Activated T-cell treated with anti-CD3 and anti-CD28 coated beads for 48 hours (primary cell): ENCODE measurements at regions not wholly inside any gene's neighbourhood (a gene's known extent, or its start where the extent isn't known, plus 50 kb on each side); places are given as distances from the start of the nearest gene placed in this dataset.

Experiments used
- DNase-seq: peaks from one replicate; pipeline ENCODE4 v3.0.0-alpha.2; 2020; ENCODE audit warnings: low read depth

GRCh38 chr4:19707876-19708275, 543.8 kb upstream of the SLIT2 start:
- no peak for DNase-seq

DNA sequence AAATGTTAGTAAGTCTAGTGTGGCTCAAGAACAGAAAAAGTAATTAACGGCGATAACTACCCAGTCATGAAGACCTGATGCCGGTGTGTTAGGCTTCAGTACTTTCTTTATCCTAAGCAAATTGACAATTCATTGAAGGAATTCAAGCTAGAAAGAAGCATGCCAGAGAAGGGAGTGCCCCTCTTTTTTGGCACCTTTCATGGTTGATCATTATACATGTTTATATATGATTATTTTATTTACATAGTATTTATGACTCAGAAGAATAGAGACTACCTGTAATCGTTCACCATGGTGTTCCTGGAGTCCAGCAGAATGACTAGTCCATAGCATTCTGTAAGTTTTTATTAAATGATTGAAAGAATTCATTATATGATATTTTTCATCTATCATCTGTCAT, 548.3 kb upstream of the SLIT2 start:
- no peak for DNase-seq

DNA sequence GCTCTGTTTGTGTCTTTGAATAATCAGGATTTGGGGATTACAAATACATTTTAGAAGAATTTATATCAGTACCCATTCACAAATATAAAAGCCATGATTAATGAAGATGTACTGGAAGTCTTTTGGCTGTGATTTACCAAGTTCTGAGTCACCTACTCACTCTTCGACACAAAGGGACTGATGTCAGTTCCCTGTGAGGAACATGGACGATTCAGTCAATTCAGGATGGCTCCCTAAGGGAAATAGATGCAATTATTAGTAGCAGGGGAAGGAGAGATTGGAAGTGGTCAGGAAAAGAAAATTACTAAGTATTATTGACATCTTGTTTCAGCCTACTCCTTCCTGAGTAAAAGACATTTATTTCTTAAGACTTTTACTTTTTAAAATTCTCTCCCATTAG, 550.7 kb upstream of the SLIT2 start:
- no peak for DNase-seq

- DNase-seq: no peak
Measured at GRCh38 chr4:19698961-19699360, 552.7 kb upstream of the SLIT2 start.

- no peak for DNase-seq
Measured at GRCh38 chr4:19694812-19695211, 556.9 kb upstream of the SLIT2 start.

DNA sequence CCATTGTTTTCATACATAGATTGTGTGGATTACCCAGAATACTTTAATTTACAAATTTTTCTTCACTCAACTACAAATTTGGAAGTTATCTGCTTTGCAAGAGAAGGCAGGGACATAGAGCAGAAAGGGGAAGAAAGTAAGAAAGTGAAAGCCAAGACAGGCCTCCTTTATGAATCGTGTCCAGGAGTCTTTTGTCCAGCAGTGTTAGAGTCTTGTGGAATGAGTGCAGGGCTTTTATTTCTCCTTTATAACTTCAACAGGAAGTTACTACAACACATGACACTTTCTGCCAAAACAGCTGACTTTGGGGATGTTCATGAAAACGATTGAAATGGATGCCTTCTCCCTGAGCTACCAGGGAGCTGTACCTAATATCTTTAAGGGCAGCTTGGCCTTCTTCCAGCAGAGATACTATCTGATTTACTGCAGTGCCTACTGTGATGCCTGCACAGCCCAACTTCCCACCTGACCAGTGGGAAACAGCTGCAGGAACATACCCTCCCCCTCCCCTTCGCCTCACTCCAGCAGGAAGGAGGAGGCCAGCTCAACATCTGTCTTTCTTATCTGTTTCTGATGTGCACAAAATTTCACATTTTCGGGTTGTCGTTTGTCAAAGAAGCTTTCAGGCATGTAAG, 557.7 kb upstream of the SLIT2 start:
- no peak for DNase-seq

GRCh38 chr4:19689511-19689910, 562.2 kb upstream of the SLIT2 start:
- DNase-seq: no peak

GRCh38 chr4:19686456-19686855, 565.2 kb upstream of the SLIT2 start:
- no peak for DNase-seq

GRCh38 chr4:19684084-19684483, 567.6 kb upstream of the SLIT2 start:
- no peak for DNase-seq

GRCh38 chr4:19683426-19683825, 568.3 kb upstream of the SLIT2 start:
- no peak for DNase-seq

GRCh38 chr4:19677211-19677610, 574.5 kb upstream of the SLIT2 start:
- DNase-seq: no peak

DNA sequence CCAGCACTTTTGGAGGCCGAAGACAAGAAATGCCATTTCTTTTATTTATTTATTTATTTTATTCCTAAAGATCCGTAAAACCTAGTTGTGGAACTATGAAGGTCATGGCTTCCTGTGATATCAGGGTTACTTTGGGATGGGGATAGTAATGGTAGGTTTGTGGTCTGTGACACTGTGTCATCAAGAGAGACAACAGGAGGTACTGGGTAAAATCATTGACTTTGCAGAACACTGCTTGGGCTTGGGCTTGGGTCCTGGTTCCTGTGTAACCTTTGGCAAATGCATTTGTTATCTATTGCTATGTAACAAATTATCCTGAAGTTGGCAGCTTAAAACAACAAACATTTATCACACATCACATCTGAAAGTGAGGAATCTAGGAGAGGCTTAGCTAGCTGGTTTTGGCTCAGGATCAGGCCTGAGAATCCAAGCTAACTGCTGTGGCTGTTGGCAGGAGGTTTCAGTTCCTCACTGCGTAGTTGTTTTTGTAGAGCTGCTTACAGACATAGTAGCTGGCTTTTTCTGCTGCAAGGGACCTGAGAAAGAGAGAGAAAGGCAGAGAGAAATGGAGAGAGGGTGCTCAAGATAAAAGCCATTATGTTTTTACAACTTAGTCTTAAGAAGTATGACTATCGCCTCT, 576.4 kb upstream of the SLIT2 start:
- DNase-seq: no peak

- no peak for DNase-seq
Measured at GRCh38 chr4:19659101-19659500, 592.6 kb upstream of the SLIT2 start.

GRCh38 chr4:19657856-19658255, 593.8 kb upstream of the SLIT2 start:
- DNase-seq: no peak

DNA sequence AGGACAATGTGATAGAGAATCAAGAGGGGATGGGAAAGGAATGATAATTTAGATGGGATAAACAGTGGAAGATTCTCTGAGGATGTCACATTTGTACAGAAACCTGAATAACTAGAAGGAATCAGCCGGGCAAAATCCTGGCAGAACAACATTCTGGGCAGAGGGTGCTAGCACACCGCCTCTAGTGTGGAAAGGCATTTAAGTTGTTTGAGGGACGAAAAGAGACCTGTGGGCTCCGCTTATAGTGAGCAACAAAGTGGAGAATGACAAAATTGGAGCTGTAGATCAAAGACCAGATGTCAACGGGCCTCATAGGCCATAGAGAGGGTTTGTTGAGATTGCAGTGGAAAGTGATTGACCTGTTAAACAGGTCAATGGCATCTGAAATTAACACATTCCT, 596.0 kb upstream of the SLIT2 start:
- DNase-seq: no peak

DNA sequence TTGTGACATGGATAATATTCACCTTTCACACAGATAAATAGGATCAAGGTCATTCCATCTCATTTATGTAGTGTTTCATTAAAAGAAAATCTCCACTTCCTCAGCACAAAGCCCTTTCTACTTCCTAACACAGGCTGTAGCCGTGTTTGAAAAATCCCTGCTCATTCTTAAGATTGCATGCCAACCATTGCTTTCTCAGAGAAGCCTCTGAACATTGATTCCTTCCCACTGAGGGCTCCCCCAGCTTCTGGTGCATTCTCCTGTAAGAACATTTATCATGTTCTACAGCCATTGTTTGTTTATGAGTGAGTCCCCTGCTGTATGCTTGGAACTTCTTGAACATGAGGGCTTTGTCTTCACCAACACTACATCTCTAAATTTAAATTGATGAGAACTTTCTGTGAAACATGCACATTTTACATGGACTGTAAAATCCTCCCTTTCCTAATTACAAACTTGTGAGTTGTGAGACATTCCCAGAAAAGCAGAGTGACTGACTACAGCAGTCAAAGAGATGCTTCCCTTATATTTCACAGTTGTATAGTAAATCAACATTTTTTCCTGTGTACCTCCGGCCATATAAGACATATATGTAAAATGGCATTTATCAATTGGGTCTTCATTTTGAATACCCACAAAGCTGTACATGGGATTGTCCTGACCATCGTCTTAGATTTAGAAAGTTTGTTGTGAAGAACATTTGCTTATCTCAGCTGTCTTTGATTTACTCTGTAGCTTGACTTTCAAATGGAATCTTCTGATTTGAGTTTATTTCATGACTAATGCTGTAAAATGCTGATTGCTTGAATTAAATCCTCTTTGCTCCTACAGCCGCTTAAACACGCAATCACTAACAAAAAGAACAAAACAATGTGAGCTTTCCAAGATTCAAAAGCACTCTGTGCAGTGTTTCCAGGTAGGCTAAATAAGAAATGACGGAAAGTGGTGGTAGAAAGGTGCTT, 600.5 kb upstream of the SLIT2 start:
- DNase-seq: no peak

DNA sequence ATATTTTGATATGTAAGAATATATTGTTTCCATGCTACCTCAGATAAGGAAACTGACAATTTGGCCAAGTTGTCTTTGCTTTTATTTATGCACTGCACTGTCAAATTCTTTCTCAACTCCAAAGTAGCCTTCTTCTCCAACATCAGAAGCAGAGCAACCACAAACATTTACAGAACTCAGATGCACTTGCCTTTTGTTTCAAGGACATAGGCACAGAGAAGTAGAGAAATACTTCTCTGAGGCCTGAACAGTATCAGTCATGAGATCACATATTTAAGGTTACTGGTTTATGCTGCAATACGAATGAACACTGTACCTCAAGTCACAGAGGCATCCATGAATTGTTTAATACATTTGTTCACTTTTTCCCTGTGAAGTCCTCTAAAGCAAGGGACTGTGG, 606.1 kb upstream of the SLIT2 start:
- DNase-seq: no peak

DNA sequence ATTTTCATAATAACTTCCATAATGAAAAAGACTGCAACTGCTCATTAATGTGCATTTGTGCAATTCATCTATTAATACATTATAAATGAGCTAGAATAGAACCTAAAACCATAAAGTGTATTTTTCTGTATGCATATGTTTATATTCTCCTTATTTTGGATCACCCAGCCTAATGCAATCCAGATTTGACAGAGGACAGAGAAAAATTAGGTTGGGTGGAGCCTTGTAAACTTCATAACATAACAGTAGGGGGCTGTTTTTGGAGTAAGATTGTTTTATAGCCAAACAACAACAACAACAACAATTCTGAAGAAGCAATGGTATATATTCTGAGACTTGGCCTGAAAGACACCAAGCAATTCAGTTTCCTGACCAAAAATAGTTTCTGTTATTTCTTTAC, 615.3 kb upstream of the SLIT2 start:
- no peak for DNase-seq

DNA sequence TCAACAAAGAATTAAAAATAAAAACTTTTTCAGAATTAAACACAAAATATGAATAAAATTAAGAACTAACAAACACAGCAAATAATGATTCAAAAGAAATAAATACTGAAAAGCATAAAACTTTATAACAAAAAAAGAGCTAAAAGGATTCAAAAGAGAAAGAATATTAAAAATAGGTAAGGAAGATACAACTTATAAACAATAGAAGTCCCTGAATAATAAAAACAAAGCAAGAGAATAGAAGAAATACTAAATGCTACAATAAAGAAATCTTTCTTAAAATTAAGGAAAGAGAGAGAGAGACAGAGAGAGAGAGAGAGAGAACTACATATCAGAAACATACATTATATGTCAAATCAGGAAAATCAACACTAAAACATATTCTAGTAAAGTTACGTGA, 619.9 kb upstream of the SLIT2 start:
- no peak for DNase-seq

DNA sequence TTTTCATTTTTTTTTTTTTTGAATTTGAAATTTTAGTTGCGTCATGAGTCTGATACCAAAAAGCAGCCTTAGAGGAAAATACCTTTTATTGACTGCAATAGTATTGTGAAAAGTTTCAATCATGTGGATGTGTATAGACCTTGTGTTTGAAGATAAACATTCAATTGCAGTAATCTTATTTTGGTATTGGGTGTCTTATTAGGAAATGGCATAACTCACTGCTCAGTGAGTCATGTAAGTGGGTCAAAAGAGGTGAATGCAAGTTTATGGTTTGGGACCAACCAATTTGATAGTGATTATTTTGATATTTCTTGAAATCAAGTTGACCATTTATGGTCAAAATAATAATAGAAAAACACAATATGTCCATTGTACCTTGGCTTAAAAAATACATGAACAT, 627.8 kb upstream of the SLIT2 start:
- DNase-seq: no peak

GRCh38 chr4:19615086-19615689, 636.5 kb upstream of the SLIT2 start:
- no peak for DNase-seq

DNA sequence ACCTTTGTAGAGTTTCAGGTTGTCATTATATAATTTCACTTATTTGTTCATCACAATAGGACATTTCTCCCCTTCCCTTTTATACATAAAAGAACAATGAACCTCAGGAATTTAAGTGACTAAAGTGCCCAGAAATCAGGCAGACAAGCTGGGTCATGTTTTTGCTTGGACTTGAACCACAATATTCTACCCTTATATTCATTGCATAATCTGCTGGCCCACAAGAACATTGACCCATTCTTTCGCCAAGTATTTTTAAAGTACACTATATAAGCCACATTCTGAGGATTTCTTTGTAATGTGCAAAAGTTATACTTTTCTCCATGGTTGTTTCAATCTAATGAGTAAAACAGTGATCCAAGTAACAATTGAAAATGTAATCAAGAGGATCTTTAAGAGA, 637.5 kb upstream of the SLIT2 start:
- no peak for DNase-seq

DNA sequence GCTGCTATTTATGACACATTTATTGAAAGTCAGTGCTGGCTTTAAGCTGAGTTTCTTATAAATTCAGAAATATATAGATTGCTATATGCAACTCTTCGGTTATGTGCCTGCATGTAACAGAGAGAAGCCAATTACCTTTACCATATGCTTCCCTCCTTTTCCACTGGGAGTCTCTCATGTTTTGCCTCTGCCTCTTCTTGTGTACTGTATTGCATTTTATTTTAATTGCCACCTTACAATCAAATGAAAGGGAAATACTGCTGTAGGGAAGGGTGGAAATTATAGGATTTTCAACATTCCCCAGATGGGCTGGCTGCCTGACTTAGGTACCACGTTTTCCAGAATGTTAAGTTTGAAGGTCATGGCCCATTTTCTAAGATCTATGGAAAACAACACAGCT, 655.4 kb upstream of the SLIT2 start:
- DNase-seq: no peak
